GM19023 (cell line): ENCODE measurements at regions not wholly inside any gene's neighbourhood (a gene's known extent, or its start where the extent isn't known, plus 50 kb on each side); places are given as distances from the start of the nearest gene placed in this dataset.

Experiments used
- ATAC-seq: cut with Tn5 transposase; IDR thresholded peaks from one replicate; pipeline ENCODE4 v1.9.1; 2021; ENCODE audit warnings: mild to moderate bottlenecking, moderate library complexity; ENCODE audit not compliant: unreplicated experiment

DNA sequence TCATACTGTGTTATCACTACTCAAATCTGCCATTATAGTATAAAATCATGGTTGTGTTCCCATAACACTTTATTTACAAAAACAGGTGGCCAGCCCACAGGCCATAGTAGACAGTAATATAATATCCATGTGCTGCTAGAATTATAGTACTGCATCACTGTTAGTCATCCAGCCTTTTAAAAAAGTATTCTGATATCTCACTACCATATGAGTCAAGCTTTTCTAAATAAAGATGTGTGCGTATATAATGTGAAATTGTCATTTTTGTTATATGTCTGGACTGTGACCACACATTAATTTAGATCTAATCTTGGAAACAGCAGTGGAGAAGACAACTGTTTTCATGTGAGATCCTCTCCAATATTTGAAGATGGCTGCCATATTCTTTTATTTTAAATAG is 1049.1 kb upstream of the GOT2 start:
- no peak for ATAC-seq

GRCh38 chr16:59773330-59773729 is 1039.2 kb upstream of the GOT2 start:
- no peak for ATAC-seq

DNA sequence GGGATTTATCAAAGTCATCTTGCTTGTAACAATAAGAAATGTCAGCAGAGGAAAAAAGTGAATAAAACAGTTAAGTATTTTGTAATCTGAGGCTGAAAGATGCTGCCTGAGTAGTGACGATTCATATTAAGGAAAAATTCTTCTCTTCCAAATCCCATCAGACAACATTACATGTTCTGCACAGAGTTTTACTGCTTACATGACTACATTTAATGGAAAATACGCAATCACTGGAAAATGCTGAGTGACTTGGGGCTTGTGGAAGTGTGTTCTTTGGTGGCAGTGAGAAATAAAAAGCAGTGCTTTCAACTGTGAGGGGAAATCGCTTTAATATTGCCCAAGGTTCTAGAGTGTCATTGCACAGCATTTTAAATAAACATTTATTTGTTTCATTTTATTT is 1025.2 kb upstream of the GOT2 start:
- ATAC-seq: no peak

DNA sequence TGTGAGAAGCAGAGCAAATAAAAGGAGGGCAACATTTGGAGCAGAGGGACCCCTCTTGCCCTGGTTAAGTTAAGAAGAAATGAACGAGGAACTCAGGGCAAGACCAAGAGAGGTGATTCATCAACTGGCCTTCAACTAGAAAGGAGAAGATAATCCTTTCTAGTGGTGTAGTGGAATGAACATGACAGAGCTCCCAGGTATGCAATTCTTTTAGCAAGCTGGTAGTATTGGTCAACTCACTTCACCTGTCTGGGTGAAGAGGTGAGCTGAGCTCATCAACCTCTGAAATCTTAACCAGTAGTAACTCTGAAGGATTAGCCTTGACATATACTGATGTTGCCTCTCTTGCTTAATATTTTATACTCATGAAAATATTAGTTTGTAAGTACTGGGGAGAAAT is 1024.7 kb upstream of the GOT2 start:
- no peak for ATAC-seq

DNA sequence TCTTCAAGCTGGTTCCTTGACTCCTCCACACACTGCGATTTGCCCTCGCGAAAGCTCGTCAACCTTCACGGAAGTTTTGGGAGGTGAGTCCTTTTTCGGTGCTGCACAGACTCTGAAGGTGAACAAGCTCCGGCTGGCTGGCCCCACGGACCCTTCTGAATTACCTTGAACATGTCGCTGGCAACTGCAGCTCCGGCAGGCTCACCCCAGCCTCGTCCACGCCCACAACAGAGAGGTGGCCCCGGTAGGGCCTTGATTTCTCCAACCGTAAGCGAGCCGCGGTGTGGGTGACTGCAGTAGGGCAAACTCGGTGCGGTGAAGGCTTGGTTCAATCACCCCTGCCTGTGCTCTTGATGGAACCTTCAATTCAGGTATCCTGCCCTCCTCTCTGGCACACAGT is 1020.7 kb upstream of the GOT2 start:
- ATAC-seq: no peak

DNA sequence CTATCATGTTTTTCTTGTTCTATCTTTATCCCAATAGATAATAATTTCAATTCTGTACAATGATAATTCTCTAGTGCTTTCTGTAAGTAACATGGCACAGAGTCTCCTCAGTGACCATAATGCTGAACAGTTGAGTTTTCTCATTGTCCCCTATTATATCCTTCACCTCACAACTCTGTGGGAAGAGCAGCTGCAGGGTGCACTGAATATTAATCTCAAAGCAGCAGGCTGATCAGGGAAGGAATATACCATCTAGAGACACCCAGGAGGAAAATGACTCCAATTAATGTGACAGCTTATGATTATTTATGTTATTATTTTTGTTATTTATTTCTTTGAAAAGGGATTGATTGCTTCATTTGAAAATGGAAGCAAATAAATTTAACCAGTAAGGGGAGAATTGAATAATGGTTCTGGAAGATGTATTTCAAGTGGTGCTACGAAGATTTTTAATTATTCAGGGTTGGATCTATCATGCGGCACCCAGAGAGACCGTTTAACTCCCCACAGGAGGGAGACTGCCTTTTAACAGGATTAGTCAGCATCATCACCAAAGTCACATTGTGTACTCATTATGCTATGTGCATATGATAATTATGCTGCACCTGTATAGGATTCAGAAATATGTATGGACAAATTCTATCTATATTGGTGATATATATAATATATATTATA is 1015.7 kb upstream of the GOT2 start:
- no peak for ATAC-seq

- no peak for ATAC-seq
Measured at GRCh38 chr16:59748531-59748930, 1014.4 kb upstream of the GOT2 start.

GRCh38 chr16:59743504-59743903 is 1009.4 kb upstream of the GOT2 start:
- no peak for ATAC-seq

DNA sequence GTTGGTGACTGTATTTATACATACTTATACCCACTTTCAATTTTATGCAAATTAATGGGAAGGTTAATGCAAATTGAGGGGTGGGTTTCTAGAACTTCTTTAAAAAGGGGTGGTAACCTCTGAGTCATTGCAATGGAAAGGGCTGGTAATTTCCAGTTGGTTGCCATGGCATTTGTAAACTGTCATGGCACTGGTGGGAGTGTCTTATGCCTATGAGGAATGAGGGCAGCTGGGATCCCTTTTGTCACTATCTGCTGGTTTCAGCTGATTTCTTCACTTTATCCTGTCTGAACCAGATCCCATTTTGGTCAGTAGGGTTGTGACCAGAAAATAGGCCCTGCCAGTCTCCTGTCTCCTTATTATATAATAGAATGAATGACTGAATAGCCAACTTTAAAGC is 1006.7 kb upstream of the GOT2 start:
- no peak for ATAC-seq

GRCh38 chr16:59737274-59737673 is 1003.2 kb upstream of the GOT2 start:
- no peak for ATAC-seq

- ATAC-seq: no peak
Measured at GRCh38 chr16:59733321-59733720, 999.2 kb upstream of the GOT2 start.

- ATAC-seq: no peak
Measured at GRCh38 chr16:59729613-59730012, 995.5 kb upstream of the GOT2 start.

DNA sequence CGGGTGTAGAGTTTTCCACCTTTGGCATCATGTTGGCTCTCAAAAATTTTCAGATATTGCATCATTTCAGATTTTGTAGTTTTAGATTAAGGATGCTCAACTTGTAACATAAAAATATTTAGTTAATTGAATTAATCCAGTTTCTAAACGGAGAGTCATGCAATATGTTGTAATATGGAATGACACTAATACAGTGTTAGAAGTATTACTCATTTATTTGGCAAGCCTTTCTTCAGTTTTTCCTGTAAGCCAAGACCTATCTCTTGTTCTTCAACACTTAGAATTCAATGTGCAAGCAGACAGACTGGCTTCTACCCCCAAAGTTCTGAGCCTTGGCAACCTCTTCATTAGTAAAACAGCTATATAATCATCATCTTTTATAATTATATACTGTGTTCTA is 985.0 kb upstream of the GOT2 start:
- no peak for ATAC-seq

- no peak for ATAC-seq
Measured at GRCh38 chr16:59707436-59708226, 973.5 kb upstream of the GOT2 start.

DNA sequence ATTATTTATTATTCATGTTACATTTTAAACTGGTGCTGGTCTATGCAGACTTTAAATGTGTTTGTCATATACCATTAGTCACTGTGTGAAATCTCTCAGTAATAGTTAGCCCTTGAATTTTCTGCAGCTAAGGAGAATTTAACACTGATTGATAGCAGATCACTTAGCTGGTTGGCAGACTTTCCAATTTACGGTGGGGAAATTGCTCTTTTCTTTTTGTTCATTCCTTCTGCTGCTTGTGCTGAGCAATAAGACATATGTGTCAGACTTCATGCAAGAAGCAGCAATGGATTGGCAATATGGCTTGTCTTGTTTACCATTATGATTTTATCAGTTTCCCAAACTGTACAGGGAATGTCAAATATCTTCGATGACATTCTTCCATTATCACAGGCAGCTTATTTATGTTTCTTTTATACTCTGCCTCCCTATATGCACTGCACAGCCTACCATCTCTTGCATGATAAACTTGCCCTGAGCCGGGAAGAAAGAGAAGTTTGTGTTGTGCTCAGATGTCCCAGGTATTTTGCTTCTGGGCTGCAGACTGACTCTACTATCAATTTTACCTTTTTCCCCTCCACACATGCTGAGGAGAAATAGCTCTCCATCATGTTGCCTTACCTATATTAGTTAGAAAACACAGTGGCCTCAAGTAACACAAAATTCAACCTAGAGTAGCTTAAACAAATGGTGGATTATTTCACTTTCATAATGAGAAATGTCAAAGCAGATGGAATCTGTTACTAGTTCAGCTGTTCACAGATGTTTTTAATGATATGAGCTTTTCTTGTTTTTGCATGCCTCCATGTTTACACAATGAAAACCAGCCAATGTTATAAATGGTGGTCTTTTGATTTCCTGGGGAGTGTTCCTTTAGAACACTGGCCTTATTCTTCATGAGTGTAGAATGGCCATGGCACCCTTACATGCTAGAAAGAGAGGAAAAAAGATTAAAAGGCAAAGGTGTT is 968.1 kb upstream of the GOT2 start:
- ATAC-seq: no peak

- no peak for ATAC-seq
Measured at GRCh38 chr16:59699786-59700185, 965.7 kb upstream of the GOT2 start.

- no peak for ATAC-seq
Measured at GRCh38 chr16:59698346-59699020, 964.4 kb upstream of the GOT2 start.

- no peak for ATAC-seq
Measured at GRCh38 chr16:59697761-59698160, 963.6 kb upstream of the GOT2 start.

GRCh38 chr16:59697236-59697635 is 963.1 kb upstream of the GOT2 start:
- no peak for ATAC-seq

DNA sequence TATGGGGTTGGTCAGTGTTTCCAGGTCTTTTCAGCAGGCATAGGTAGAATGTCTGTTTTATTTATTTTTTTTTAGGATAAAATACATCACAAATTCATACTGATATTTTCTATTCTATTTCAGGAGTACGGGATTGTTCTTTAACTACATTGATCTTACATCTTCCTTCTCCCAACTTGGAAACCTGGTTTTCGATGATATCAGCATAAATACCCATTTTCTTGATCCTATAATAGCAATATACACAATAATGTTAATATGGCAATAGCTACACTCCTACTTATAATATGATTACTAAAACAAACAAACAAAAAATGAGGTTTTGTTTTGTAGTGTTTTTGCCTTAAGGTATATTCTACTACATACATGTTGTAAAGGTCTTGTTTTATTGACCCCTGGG is 962.4 kb upstream of the GOT2 start:
- no peak for ATAC-seq

GRCh38 chr16:59690216-59690615 is 956.1 kb upstream of the GOT2 start:
- no peak for ATAC-seq
